ENCODE measurements at regions not wholly inside any gene's neighbourhood (a gene's known extent, or its start where the extent isn't known, plus 50 kb on each side); places are given as distances from the start of the nearest gene placed in this dataset.

- TF ChIP-seq POLR2A (IDR thresholded peaks at IDR 0.05): no peak
- no peak for TF ChIP-seq CTCF (IDR thresholded peaks at IDR 0.05)
Measured at GRCh38 chr9:92187390-92187789, 72.2 kb upstream of the SPTLC1 start.

All from vagina (tissue), 2 donors.